Smooth muscle cell (in vitro differentiated cells): ENCODE measurements at regions not wholly inside any gene's neighbourhood (a gene's known extent, or its start where the extent isn't known, plus 50 kb on each side); places are given as distances from the start of the nearest gene placed in this dataset.

ENCODE experiments used
- DNase-seq: peaks from one replicate; lab custom pipeline; 2025; ENCODE audit not compliant: unreplicated experiment; lab: John Stamatoyannopoulos, UW
- H2AFZ ChIP-seq: fragments of 200-600 bp; sonication (generic); 2 replicates; pipeline ENCODE4 v1.6.0; 2016; ENCODE audit warnings: antibody characterized with exemption, low read depth, mild to moderate bottlenecking
- H3F3A ChIP-seq: fragments of 200-600 bp; sonication (generic); 2 replicates; pipeline ENCODE4 v1.6.0; 2017; ENCODE audit warnings: antibody characterized with exemption, low read depth
- H3K27ac ChIP-seq: fragments of 200-600 bp; sonication (generic); 2 replicates; pipeline ENCODE4 v1.5.1; 2016; ENCODE audit warnings: low read depth, mild to moderate bottlenecking
- H3K27me3 ChIP-seq: fragments of 200-600 bp; sonication (generic); 2 replicates; pipeline ENCODE4 v1.6.1; 2016; ENCODE audit warnings: low read depth, mild to moderate bottlenecking
- H3K36me3 ChIP-seq: fragments of 200-600 bp; sonication (generic); 2 replicates; pipeline ENCODE4 v1.5.1; 2016; ENCODE audit warnings: low read depth
- H3K4me1 ChIP-seq: fragments of 200-600 bp; sonication (generic); 2 replicates; pipeline ENCODE4 v1.5.1; 2016; ENCODE audit warnings: low read depth
- H3K4me2 ChIP-seq: fragments of 200-600 bp; sonication (generic); 2 replicates; pipeline ENCODE4 v1.6.0; 2016; ENCODE audit warnings: mild to moderate bottlenecking
- H3K4me3 ChIP-seq: fragments of 200-600 bp; sonication (generic); 2 replicates; pipeline ENCODE4 v1.5.1; 2016; ENCODE audit warnings: mild to moderate bottlenecking
- H3K79me2 ChIP-seq: fragments of 200-600 bp; sonication (generic); 2 replicates; pipeline ENCODE4 v1.6.0; 2016; ENCODE audit warnings: low read depth, mild to moderate bottlenecking
- H3K9ac ChIP-seq: fragments of 200-600 bp; sonication (generic); 2 replicates; pipeline ENCODE4 v1.6.0; 2016; ENCODE audit warnings: low read depth
- H3K9me3 ChIP-seq: fragments of 200-600 bp; sonication (generic); replicated peaks from 2 replicates; pipeline ENCODE4 v1.5.1; 2016; ENCODE audit warnings: low read depth
- H4K20me1 ChIP-seq: fragments of 200-600 bp; sonication (generic); 2 replicates; pipeline ENCODE4 v1.6.0; 2016; ENCODE audit warnings: low read depth
- WGBS: methylation state at CpG from one replicate; pipeline ENCODE4 v1.1.7; 2016; ENCODE audit warnings: low lambda C conversion rate; 5-methylcytosine and 5-hydroxymethylcytosine counted together
- TF ChIP-seq, protein P1 (sequence below): fragments of 200-600 bp; sonication (generic); IDR thresholded peaks from 2 replicates; pipeline ENCODE4 v1.5.1; 2017; ENCODE audit warnings: borderline replicate concordance, mild to moderate bottlenecking, antibody characterized with exemption; ENCODE audit not compliant: insufficient read depth, poor library complexity, severe bottlenecking

DNA sequence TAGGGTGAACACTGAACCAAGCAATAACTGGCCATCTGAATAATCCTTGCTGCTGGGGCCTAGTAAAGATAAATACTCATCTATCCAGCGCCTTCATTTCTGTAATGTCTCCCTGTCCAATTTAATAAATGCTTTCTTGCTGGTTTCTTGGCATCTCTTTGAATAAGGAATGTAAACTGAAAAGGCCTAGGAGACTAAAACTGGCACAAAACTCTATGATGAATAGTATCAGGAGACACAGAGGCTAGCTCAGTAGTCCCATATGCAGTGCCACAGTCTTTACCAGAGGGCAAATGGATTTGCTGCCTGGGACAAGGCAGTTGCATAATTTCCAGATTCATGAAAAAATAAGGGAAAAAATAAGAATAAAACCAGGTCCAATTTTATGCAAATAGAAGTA lies 324.4 kb downstream of the CENPW start:
- Histone ChIP-seq H3F3A (no peaks in the 10 kb centered on the region), H2AFZ (no peak overlapping the region), H3K36me3 (no peaks in the 10 kb centered on the region), H3K9ac (no peak overlapping the region), H3K27me3 (no peaks in the 10 kb centered on the region), H3K4me3 (no peak overlapping the region), H3K4me1 (no peaks in the 10 kb centered on the region), H3K79me2 (no peaks in the 10 kb centered on the region), H4K20me1 (no peaks in the 10 kb centered on the region), H3K9me3 (no peaks in the 10 kb centered on the region), H3K4me2 (no peak overlapping the region), H3K27ac (no peak overlapping the region)
- TF ChIP-seq, protein P1, sequence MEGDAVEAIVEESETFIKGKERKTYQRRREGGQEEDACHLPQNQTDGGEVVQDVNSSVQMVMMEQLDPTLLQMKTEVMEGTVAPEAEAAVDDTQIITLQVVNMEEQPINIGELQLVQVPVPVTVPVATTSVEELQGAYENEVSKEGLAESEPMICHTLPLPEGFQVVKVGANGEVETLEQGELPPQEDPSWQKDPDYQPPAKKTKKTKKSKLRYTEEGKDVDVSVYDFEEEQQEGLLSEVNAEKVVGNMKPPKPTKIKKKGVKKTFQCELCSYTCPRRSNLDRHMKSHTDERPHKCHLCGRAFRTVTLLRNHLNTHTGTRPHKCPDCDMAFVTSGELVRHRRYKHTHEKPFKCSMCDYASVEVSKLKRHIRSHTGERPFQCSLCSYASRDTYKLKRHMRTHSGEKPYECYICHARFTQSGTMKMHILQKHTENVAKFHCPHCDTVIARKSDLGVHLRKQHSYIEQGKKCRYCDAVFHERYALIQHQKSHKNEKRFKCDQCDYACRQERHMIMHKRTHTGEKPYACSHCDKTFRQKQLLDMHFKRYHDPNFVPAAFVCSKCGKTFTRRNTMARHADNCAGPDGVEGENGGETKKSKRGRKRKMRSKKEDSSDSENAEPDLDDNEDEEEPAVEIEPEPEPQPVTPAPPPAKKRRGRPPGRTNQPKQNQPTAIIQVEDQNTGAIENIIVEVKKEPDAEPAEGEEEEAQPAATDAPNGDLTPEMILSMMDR, result no peak
- no peak for DNase-seq
- WGBS, result 87% methylated on average over 1 of the region's 1 CpG

DNA sequence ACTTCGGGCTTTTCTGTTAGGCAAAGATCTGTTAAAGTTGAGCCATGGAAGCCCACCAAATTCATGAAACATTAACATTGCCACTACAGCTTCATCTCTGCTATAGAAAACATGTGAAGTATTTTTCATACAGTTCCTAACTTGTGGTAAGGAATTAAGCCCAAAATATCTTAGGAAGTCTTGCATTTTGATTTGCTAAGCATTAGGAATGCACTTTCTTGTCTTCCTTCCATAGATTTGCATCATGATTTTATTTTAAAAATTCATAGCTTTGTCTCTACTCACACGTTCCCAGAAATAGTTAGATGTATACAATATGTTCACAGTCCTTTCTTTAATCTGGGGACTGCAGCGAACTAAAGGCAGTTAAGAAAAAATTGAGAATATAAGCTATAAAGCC lies 325.6 kb downstream of the CENPW start:
- Histone ChIP-seq H3K4me3 (no peak overlapping the region), H2AFZ (no peak overlapping the region), H3F3A (no peaks in the 10 kb centered on the region), H3K27me3 (no peaks in the 10 kb centered on the region), H3K27ac (no peak overlapping the region), H3K79me2 (no peaks in the 10 kb centered on the region), H3K4me2 (no peak overlapping the region), H3K9ac (no peak overlapping the region), H3K36me3 (no peaks in the 10 kb centered on the region), H3K4me1 (no peaks in the 10 kb centered on the region), H3K9me3 (no peaks in the 10 kb centered on the region), H4K20me1 (no peaks in the 10 kb centered on the region)
- 78% methylated on average over 3 of the region's 3 CpGs for WGBS
- no peak for DNase-seq
- TF ChIP-seq, protein P1, result no peak

DNA sequence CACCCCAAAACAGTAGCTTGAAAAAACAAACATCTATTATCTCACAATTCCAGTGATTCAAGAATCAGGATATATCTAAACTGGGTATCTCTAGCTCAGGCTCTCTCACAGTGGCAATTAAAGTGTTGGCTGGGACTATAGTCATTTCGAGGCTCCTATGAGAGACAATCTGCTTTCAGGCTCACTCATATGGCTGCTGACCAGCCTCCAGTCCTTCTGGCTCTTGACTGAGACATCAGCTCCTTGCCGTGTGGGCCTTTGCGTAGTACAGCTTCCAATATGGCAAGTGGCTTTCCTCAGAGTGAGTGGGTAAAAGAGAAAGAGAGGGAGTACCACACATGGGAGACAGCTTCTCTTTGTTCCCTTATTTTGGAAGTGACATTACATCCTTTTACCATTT lies 327.2 kb downstream of the CENPW start:
- Histone ChIP-seq H3F3A (no peaks in the 10 kb centered on the region), H3K9ac (no peak overlapping the region), H3K4me2 (no peak overlapping the region), H4K20me1 (no peaks in the 10 kb centered on the region), H3K4me1 (no peaks in the 10 kb centered on the region), H3K27ac (no peak overlapping the region), H3K4me3 (no peak overlapping the region), H3K27me3 (no peaks in the 10 kb centered on the region), H3K36me3 (no peaks in the 10 kb centered on the region), H2AFZ (no peak overlapping the region), H3K9me3 (no peaks in the 10 kb centered on the region), H3K79me2 (no peaks in the 10 kb centered on the region)
- WGBS, result 99% methylated on average over 3 of the region's 3 CpGs
- DNase-seq, result no peak
- TF ChIP-seq, protein P1, result no peak

DNA sequence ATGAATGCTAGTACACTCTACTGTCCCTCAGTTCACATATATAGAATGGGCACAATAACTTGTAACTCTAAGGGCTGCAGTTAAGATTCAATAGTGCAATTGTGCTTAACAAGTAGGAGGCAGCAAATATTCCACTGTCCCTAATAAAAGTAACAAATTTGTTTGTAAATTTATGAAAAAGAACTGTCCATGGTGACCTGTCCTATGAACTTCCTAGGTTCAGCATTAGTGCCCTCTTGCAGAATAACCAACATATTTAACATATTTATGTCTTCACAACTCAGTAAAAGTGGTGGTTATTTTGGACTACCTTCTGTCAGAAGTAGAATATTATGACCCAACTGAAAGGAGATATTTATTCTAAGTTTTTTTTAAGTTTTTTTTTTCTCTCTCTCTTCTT lies 327.8 kb downstream of the CENPW start:
- H3F3A ChIP-seq, result no peaks in the 10 kb centered on the region
- no peak overlapping the region for H3K9ac ChIP-seq
- no peak overlapping the region for H3K4me3 ChIP-seq
- no peak overlapping the region for H3K4me2 ChIP-seq
- H3K36me3 ChIP-seq, result no peaks in the 10 kb centered on the region
- H3K27me3 ChIP-seq, result no peaks in the 10 kb centered on the region
- TF ChIP-seq, protein P1, result no peak
- H3K4me1 ChIP-seq, result no peaks in the 10 kb centered on the region
- H3K79me2 ChIP-seq, result no peaks in the 10 kb centered on the region
- H2AFZ ChIP-seq, result no peak overlapping the region
- no peaks in the 10 kb centered on the region for H3K9me3 ChIP-seq
- H3K27ac ChIP-seq, result no peak overlapping the region
- no peaks in the 10 kb centered on the region for H4K20me1 ChIP-seq
- DNase-seq, result no peak
